Right renal pelvis (tissue), 4 donors: ENCODE measurements at regions not wholly inside any gene's neighbourhood (a gene's known extent, or its start where the extent isn't known, plus 50 kb on each side); places are given as distances from the start of the nearest gene placed in this dataset.
"Not testable (repeated sequence)": the region's sequence is repeated elsewhere in the genome, so short reads cannot be mapped to it uniquely, and the experiment has no call there.

Source experiments
- DNase-seq, 4 donors: peaks; one replicate each; pipeline ENCODE4 v3.0.0-alpha.2; 2013; ENCODE audit warnings: low read depth in 4 of 4, low spot score in 3 of 4, missing footprints in 1 of 4

DNA sequence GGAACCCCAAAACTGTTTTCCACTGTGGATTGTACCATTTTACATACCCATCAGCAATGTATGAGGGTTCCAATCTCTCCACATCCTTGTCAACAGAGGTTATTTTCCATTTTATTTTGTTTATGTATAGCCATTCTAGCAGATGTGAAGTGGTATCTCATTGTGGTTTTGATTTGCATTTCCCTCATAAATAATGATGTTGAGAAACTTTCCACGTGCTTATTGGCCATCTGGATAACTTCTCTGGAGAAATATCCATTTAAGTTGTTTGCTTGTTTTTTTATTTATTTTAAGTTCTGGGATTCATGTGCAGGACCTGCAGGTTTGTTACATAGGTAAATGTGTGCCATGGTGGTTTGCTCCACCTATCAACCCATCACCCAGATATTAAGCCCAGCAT lies 280.2 kb upstream of the USP25 start:
- no peak for DNase-seq

DNA sequence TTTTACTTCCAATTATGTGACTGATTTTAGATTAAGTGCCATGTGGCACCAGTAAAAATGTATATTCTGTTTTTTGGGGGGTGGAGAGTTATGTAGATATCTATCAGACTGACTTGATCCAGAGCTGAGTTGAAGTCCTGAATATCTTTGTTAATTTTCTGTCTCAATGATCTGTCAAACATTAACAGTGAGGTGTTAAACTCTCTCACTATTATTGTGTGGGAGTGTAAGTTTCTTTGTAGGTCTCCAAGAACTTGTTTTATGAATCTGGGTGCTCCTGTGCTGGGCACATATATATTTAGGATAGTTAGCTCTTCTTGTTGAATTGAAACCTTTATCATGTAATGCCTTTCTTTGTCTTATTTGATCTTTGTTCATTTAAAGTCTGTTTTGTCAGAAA lies 276.5 kb upstream of the USP25 start:
- DNase-seq = no peak

DNA sequence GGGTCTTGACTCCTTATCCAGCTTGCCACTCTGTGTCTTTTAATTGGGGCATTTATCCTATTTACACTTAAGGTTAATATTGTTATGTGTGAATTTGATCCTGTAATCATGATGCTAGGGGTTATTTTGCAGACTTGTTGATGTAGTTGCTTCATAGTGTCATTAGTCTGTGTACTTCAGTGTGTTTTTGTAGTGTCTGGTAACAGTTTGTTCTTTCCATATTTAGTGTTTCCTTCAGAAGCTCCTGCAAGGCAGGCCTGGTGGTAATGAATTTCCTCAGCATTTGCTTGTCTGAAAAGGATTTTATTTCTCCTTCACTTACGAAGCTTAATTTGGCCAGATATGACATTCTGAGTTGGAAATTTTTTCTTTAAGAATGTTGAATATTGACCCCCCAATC lies 276.0 kb upstream of the USP25 start:
- not testable (repeated sequence) for DNase-seq

DNA sequence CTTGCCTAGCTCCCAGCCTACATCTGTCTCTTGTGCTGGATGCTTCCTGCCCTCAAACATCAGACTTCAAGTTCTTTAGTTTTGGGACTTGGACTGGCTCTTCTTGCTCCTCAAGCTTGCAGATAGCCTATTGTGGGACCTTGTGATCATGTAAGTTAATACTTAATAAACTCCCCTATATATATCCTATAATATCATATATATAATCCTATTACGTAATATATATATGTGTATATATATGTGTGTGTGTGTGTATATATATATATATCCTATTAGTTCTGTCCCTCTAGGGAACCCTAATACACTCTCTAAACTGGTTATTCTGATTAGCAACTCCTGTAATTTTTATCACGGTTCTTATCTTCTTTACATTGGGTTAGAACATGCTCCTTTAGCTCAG lies 274.9 kb upstream of the USP25 start:
- not testable (repeated sequence) for DNase-seq

DNA sequence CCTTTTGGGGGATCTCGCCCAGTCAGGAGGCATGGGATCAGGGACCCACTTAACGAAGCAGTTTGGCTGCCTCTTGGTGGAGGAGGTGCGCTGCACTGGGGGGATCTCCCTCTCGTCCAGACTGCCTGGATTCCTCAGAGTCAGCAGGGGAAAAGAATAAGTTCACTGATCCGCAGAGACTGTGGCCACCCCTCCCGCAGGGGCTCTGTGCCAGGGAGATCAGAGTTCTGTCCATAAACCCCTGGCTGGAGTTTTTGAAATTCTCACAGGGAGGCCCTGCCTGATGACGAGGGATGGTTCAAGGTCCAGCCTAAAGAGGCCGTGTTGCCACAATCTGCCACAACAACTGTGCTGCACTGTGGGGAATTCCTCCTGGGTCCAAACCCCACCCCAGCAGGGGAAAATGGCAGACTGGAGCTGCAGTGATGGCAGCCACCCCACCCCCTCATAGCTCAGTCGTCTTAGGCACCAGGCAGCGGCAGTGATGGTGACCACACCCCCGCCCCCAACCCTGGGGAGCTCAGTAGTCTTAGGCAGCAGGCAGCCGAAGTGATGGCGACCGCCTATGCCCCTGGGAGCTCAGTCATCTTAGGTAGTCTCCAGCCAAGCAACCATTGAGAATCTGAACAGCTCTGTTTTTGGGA lies 273.8 kb upstream of the USP25 start:
- no peak for DNase-seq

DNA sequence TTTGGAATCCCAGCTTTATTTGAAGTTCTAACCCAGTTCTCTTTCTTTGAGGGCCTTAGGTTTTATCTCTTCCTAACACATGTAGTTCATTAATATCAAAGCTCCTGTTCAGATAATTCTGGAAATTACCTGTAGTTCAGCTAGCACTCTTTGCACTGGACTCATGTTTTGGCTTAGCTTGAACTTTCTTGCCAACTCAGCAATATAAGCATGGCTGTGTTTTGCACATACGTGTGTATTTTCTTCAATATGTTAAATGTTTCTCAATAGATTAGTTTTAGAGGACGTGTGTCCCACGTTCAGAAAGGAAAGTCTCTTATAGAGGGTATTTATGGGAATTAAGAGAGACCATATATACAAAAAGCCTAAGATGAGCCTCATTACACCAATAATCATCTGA lies 271.8 kb upstream of the USP25 start:
- DNase-seq = no peak

DNA sequence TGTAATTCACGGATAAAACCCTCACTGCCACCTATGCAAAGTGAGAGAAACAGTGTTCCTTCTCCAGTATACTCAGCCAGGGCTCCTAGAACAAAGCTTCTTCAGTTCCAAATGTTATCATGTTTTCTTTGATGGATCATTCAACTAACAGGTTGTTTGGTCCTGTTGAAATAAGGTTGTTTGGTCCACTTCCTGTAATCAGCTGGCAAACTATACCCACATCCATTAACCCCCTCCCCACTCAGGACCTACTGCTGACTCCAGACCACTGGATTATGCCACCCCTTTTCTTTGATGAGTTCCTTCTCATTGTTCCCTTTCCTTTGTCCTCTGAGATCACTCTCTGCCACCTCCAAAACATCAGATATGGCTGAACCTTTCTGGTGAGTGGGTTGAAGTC lies 267.7 kb upstream of the USP25 start:
- DNase-seq = no peak

DNA sequence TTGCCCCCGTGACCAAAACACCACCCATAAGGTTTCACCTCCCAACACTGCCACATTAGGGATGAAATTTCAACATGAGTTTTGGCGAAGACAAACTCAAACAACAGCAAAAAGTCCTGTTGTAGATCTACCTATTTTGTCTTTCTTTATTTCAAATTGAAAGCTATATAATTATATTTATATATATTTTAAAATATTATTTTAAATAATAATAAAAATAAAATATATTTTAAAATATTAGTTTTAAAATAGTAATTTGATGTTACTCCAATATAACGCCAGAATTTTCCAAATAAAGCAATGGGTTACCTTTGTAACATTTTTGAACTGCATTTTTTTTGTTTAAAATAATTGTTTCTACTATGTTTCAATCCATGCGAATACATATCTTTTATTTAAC lies 263.5 kb upstream of the USP25 start:
- DNase-seq = no peak

DNA sequence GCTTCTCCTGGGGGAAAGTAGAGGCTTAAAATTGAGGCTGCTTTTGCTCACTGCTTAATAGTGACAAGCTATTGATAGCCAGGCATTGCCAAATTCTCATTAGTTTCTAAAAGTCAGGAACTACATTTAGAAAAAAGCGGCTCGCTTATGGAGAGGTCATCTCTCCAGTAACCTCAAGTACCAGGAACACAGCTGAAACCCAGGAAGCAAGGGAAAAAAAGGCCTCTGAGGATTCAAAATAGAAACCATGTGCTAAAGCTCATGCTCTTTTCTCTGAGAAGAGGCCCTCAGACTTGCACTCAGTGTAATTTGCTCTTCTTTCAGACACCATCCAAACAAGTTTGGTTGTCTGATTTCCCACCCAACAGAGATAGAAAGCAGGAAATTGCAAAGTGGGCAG lies 261.4 kb upstream of the USP25 start:
- DNase-seq = no peak

DNA sequence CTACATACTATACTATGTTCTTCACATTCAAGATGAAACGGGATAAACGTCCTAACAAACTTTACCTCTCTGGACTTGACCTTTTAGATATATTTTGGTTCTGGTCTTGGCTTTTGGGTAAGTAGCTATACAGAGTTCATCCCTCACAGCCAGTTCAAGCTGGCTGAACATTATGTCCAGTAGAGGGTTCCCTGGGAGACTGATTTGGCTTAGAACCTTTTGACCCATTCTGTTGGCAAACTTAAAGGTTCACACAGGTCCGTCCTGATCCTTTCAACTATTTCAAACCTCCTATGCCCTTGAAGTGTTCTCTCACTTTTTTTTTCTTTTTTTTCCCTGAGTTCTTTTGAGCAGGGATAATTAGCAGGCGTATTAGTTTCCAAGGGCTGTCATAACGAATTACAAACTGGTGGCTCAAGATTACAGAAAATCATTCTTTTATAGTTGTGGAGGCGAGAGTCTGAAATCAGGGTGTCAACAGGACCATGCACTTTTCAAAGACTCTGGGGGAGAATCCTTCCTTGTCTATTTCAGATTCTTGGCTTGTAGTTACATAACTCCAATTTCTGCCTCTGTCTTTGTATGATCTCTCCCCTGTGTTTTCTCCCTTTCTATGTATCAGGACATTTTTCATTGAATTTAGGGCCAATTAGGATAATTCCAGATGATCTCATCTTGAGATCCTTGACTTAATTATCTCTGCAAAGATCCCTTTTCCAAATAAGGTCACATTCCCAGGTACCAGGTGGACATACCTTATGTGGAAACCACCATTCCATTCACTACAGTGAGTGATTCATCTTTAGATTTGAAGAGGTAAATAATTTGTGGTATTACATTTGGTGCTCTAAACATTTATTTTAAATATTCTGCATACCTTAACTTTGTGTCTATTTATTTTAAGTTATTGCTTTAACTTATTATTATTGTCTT lies 257.4 kb upstream of the USP25 start:
- DNase-seq = no peak

DNA sequence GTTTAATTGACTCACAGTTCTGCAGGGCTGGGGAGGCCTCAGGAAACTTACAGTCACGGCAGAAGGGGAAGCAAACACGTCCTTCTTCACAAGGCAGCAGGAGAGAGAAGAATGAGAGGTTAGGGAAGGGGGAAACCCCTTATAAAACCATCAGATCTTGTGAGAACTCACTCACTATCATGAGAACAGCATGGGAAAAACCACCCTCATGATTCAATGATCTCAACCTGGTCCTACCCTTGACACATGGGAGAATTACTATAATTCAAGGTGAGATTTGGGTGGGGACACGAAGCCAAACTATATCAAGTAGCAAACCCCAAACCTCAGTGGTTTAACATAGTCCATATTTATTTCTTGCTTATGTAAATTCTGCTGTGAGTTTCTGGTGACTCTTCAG lies 252.0 kb upstream of the USP25 start:
- DNase-seq = not testable (repeated sequence)

DNA sequence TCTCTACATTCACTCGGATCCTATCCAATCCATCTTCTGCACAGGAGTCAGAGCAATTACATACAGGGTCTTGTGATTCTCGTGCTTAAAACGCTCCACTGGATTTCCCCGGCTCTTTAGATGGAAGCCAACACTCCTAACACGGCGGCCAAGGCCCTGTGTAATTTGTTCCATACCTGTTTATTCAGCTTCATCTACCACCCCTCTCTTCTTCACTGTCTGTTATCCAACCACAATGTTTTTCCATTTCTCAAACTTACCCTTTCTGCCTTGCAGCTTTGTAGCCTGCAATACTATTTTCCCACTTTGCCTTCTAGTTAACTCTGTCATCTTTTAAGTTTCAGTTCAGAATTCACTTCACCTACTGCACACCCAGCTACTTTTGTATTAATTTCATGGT lies 249.6 kb upstream of the USP25 start:
- DNase-seq = no peak

DNA sequence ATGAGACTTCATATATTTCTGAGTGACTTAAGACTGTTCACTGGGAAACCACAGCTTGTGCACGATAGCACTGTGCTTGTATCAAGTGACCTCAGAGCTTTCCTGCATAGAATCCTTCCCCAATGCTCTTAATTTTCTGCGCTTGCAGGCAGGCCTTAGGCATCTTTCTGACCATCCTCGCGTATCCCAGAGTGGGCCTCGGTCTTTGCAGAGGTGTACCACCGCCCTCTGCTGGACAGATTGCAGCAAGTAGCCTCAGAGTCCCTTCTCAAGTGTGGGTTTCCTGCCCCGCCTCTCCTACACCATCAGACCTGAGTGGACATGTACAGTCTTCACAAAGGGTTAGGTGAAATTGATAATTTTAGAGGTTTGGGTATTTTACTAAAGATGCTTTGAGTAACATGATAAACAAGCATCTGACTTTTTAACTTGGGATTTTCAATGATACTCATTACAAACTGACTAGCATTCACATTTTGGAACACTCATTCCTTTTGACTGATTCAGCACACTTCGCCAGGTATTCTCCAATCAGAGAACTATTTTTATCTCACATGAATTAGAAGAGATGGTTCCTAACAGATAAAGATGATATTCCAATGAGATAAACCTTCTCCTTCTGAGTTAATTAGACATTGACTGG lies 246.5 kb upstream of the USP25 start:
- peak; percentile 84 to 89 (median 88) for DNase-seq

DNA sequence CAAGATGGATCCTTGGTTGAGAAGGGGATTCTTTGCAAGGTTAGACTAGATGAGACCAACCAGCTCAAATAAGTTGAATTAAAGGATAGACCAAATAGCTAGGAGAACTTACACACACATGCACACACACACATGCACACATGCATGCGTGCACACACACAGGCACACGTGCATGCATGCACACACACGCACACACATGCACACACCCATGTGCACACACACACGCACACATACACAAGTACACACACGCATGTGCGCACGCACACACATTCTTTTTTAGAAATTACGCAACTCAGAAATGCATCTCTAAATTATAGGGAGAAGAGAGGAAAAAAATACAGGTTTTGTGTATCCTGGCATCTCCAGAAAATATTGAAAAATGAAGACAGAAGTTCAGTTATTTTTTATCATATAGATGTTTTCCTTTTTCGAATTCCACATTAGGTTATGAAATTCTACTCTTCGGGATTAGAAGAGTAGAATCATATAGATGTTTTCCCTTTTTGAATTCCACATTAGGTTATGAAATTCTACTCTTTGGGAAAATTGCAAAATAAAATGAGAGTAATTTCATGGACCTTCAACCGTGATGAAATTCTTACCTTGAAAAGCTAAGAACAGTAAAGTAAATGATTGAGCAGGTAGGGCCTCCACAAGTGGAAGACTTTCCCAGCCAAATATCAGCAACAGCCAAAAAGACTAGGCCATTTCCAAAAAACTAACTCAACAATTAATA lies 243.2 kb upstream of the USP25 start:
- DNase-seq = no peak

DNA sequence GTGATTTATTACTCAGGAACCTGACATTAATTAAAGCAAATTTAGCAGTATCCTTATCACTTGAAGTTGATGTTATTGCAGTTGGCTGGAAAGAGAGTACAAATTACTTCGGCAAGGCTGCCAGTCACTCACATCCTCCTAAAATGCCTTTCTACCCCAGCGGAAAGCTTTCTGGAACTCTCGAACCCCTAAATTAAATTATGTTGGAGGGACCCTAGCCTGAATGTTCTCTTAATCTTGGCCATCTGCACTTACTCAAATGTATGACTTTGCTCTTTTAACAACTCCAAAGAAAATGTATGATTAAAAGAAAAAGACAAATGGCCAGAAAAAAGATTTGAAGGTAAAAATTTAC lies 242.6 kb upstream of the USP25 start:
- DNase-seq = peak in 1 of 4 donors; percentile 22

DNA sequence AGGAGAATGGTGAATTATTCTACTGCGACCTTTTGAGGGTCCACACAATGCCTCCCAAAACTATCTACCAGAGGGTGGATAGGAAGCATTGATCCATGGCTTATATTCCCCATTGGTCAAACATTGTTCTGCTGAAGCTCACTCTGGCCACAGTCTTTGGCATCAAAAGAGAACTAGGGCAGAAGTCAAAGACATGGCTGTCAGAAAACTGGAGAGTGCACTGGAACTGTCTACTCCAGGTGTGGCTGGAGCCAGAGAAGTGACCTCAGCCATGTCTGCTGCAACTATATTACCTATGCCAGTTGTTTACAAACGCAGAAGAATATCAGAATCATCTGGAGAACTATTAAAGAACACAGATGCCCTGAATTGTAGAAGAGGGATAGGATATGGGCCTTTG lies 238.7 kb upstream of the USP25 start:
- DNase-seq = no peak

DNA sequence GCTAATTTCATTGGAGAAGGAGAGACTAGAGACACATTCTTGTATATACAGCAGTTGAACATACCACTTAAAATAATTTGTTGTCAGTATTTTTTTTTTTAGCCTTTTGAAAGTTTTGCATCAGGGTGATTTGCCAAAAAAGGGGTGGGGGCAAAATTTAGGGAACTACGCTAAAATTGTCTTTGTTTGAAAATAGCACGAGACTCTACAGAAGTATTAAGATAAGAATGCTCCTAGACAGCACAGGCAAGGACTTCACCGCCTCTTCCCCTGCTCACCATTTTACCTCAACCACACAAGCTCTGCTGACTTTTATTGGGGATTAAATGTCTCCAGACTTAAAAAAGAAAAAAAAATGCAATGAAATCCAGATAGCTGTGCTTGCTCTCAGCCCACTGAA lies 236.1 kb upstream of the USP25 start:
- DNase-seq = no peak

DNA sequence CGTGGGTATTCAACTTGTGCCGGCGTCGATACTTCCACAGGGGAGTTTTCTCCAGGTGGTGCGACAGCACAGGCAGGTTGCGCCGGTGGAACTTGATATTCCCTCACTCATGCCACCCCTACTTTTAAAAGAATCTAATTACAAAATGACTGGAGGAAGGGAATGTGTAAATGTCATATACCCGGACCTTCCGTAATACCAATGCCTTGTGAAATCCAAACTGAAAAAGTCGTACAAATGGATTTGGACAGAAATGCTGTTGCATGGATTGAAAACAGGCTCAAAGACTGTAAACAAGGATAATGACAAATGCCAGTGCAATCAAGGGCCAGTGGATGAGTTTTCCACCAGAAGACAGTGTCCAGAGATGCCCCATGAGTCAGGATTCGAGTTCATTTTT lies 235.3 kb upstream of the USP25 start:
- no peak for DNase-seq

DNA sequence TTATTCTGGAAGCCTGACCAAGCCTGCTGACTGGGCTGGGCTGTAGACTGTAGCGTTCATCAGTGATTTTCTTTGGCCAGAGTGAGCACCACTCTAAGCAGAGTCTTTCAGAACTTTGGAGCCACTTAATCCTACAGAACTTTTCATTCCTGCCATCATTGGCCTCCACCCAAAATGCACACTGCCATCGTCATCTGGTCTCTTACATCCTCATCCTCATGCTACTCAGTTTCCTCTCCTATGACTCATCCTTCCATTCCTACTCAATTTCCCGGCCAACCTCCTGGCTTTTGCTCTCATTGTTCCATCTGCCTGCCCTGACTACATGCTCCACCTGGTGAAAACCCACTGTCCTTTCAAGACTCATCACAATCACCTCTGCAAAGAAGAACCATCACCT lies 233.8 kb upstream of the USP25 start:
- no peak for DNase-seq

DNA sequence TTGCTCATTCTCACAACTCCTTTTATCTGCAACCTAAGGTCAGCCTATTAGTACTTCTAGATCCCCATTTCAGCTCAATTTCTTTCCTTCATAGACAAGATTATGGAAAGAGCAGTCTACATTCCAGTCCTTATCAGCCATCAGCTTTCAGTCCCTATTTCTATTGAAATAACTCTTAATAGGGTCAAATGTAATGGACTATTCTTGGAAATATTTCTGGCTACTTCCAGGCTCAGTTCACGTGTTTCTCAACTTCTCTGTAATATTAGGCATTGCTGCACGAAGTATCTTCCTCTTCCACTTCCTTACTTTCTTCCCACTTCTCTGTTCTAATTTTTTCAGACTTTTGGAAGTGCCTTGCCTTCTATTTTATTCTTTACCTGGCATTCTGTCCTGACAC lies 232.9 kb upstream of the USP25 start:
- DNase-seq = no peak

DNA sequence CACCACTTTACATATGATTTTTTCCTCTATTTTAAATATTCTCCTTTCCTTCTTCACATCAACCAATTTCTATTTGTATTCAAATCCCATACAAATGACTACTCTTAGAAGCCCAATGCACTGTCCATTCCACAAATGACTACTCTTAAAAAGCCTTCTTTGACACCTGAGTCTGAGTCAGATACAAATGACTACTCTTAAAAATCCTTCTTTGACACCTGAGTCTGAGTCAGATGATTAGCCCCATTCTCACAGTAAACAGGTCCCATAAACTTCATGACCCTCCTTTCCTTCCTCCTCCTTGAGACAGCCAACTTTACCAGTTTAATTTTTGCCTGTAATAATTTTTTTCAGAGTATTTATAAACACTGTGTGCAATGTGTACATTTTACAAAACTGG lies 231.3 kb upstream of the USP25 start:
- no peak for DNase-seq
